Spinal cord (tissue), 9 donors: ENCODE measurements at regions not wholly inside any gene's neighbourhood (a gene's known extent, or its start where the extent isn't known, plus 50 kb on each side); places are given as distances from the start of the nearest gene placed in this dataset.

Experiments used
- DNase-seq, 6 donors: peaks; one replicate each; pipeline versions ENCODE4 v3.0.0 to v3.0.0-alpha.2; 2013 to 2015; ENCODE audit warnings: low spot score in 6 of 6, low read depth in 4 of 6
- H3K27ac ChIP-seq: one replicate; pipeline ENCODE4 v1.5.1; 2013; ENCODE audit warnings: low read depth, low read length, control low read depth
- H3K27me3 ChIP-seq: one replicate; pipeline ENCODE4 v1.6.1; 2013; ENCODE audit warnings: low read length; ENCODE audit not compliant: control insufficient read depth, insufficient read depth
- H3K36me3 ChIP-seq: one replicate; pipeline ENCODE4 v1.6.1; 2013; ENCODE audit warnings: low read length; ENCODE audit not compliant: control insufficient read depth, insufficient read depth
- H3K4me1 ChIP-seq: one replicate; pipeline ENCODE4 v1.6.1; 2013; ENCODE audit warnings: low read length; ENCODE audit not compliant: control insufficient read depth, insufficient read depth
- H3K4me3 ChIP-seq: one replicate; pipeline ENCODE4 v1.5.1; 2013; ENCODE audit warnings: low read depth, low read length, control low read depth
- H3K9me3 ChIP-seq: one replicate; pipeline ENCODE4 v1.6.1; 2013; ENCODE audit warnings: low read length; ENCODE audit not compliant: control insufficient read depth, insufficient read depth
- WGBS: methylation state at CpG from one replicate; pipeline ENCODE4 v1.1.5; 2013; ENCODE audit warnings: missing lambda C conversion rate; ENCODE audit not compliant: insufficient coverage; 5-methylcytosine and 5-hydroxymethylcytosine counted together
- donor health status: healthy.

- H3K27me3 ChIP-seq, result no peaks in the 10 kb centered on the region
- H3K27ac ChIP-seq, result no peak overlapping the region
- WGBS, result 90% methylated on average over 7 of the region's 7 CpGs
- no peak overlapping the region for H3K4me3 ChIP-seq
- DNase-seq, result no peak
- no peaks in the 10 kb centered on the region for H3K4me1 ChIP-seq
- H3K36me3 ChIP-seq, result no peaks in the 10 kb centered on the region
- no peaks in the 10 kb centered on the region for H3K9me3 ChIP-seq
These were observed 115.0 kb upstream of the ADAMTS18 start for GRCh38 chr16:77549876-77550275.

- 91% methylated on average over 2 of the region's 2 CpGs for WGBS
These were observed 116.5 kb upstream of the ADAMTS18 start for GRCh38 chr16:77551357-77551756.

GRCh38 chr16:77553130-77553529 lies 118.3 kb upstream of the ADAMTS18 start:
- Histone ChIP-seq H3K27ac (no peak overlapping the region), H3K27me3 (no peaks in the 10 kb centered on the region), H3K4me1 (peaks cover 5% of the 10 kb centered on the region), H3K36me3 (no peaks in the 10 kb centered on the region), H3K4me3 (no peak overlapping the region), H3K9me3 (no peaks in the 10 kb centered on the region)
- WGBS, result 79% methylated on average over 6 of the region's 9 CpGs
- DNase-seq, result no peak

More at GRCh38 chr16:77551357-77551756, 116.5 kb upstream of the ADAMTS18 start:
- Histone ChIP-seq H3K4me1 (peaks cover 5% of the 10 kb centered on the region), H3K36me3 (no peaks in the 10 kb centered on the region), H3K4me3 (no peak overlapping the region), H3K9me3 (no peaks in the 10 kb centered on the region), H3K27ac (no peak overlapping the region), H3K27me3 (no peaks in the 10 kb centered on the region)
- DNase-seq, result peak in 1 of 6 donors; percentile 49

GRCh38 chr16:77555126-77555525 lies 120.3 kb upstream of the ADAMTS18 start:
- H3K27ac ChIP-seq, result no peak overlapping the region
- H3K4me3 ChIP-seq, result no peak overlapping the region
- H3K36me3 ChIP-seq, result no peaks in the 10 kb centered on the region
- DNase-seq, result no peak
- peaks cover 5% of the 10 kb centered on the region for H3K4me1 ChIP-seq
- no peaks in the 10 kb centered on the region for H3K27me3 ChIP-seq
- WGBS, result no CpG with 5 or more reads among the region's 1 CpG
- no peaks in the 10 kb centered on the region for H3K9me3 ChIP-seq

GRCh38 chr16:77555791-77556190 lies 121.0 kb upstream of the ADAMTS18 start:
- H3K27me3 ChIP-seq, result no peaks in the 10 kb centered on the region
- WGBS, result 44% methylated on average over 10 of the region's 12 CpGs
- H3K4me3 ChIP-seq, result no peak overlapping the region
- peaks cover 5% of the 10 kb centered on the region for H3K4me1 ChIP-seq
- DNase-seq, result peak in 2 of 6 donors; percentile 20 to 54
- no peaks in the 10 kb centered on the region for H3K36me3 ChIP-seq
- no peak overlapping the region for H3K27ac ChIP-seq
- no peaks in the 10 kb centered on the region for H3K9me3 ChIP-seq

- no peaks in the 10 kb centered on the region for H3K9me3 ChIP-seq
- H3K27ac ChIP-seq, result no peak overlapping the region
These were observed 121.5 kb upstream of the ADAMTS18 start for GRCh38 chr16:77556201-77556873.

GRCh38 chr16:77557385-77557784 lies 122.6 kb upstream of the ADAMTS18 start:
- H3K27ac ChIP-seq, result no peak overlapping the region
- peaks cover 5% of the 10 kb centered on the region for H3K4me1 ChIP-seq
- DNase-seq, result no peak
- H3K36me3 ChIP-seq, result no peaks in the 10 kb centered on the region
- WGBS, result 88% methylated on average over 1 of the region's 2 CpGs
- no peak overlapping the region for H3K4me3 ChIP-seq
- no peaks in the 10 kb centered on the region for H3K27me3 ChIP-seq
- no peaks in the 10 kb centered on the region for H3K9me3 ChIP-seq

More at GRCh38 chr16:77556201-77556873, 121.5 kb upstream of the ADAMTS18 start:
- DNase-seq, result peak in 1 of 6 donors; percentile 78
- H3K27me3 ChIP-seq, result no peaks in the 10 kb centered on the region
- no peak overlapping the region for H3K4me3 ChIP-seq
- H3K36me3 ChIP-seq, result no peaks in the 10 kb centered on the region
- 56% methylated on average over 10 of the region's 10 CpGs for WGBS
- peaks cover 5% of the 10 kb centered on the region for H3K4me1 ChIP-seq

GRCh38 chr16:77558786-77559185 lies 124.0 kb upstream of the ADAMTS18 start:
- Histone ChIP-seq H3K27me3 (no peaks in the 10 kb centered on the region), H3K27ac (no peak overlapping the region), H3K4me3 (no peak overlapping the region), H3K36me3 (no peaks in the 10 kb centered on the region), H3K4me1 (peaks cover 5% of the 10 kb centered on the region), H3K9me3 (no peaks in the 10 kb centered on the region)
- WGBS, result no CpG with 5 or more reads among the region's 2 CpGs
- DNase-seq, result no peak

GRCh38 chr16:77562497-77562896 lies 127.7 kb upstream of the ADAMTS18 start:
- H3K4me3 ChIP-seq, result no peak overlapping the region
- H3K4me1 ChIP-seq, result no peaks in the 10 kb centered on the region
- DNase-seq, result no peak
- no peaks in the 10 kb centered on the region for H3K9me3 ChIP-seq
- no peaks in the 10 kb centered on the region for H3K27me3 ChIP-seq
- no peaks in the 10 kb centered on the region for H3K36me3 ChIP-seq
- H3K27ac ChIP-seq, result no peak overlapping the region

GRCh38 chr16:77564791-77565390 lies 130.1 kb upstream of the ADAMTS18 start:
- Histone ChIP-seq H3K27me3 (no peaks in the 10 kb centered on the region), H3K36me3 (no peaks in the 10 kb centered on the region), H3K4me3 (no peak overlapping the region), H3K27ac (no peak overlapping the region), H3K4me1 (no peaks in the 10 kb centered on the region), H3K9me3 (no peaks in the 10 kb centered on the region)
- DNase-seq, result no peak
- WGBS, result 63% methylated on average over 4 of the region's 5 CpGs
